Testis (tissue), 2 donors: ENCODE measurements at regions not wholly inside any gene's neighbourhood (a gene's known extent, or its start where the extent isn't known, plus 50 kb on each side); places are given as distances from the start of the nearest gene placed in this dataset.

ENCODE experiments used
- POLR2A ChIP-seq: fragments of 450-650 bp; IDR thresholded peaks from one replicate; pipeline ENCODE4 v1.6.1; 2017; ENCODE audit warnings: antibody characterized with exemption, mild to moderate bottlenecking, moderate library complexity
- TF ChIP-seq, protein P1 (sequence below), 3 experiments: fragments of 450-650 bp in 2 of 3; fragments of 200-600 bp in 1 of 3; sonication (generic) in 1 of 3; IDR thresholded peaks; one replicate each; pipeline ENCODE4 v1.5.1; 2016 to 2019; ENCODE audit warnings: antibody characterized with exemption in 3 of 3, mild to moderate bottlenecking in 2 of 3, moderate library complexity in 1 of 3

DNA sequence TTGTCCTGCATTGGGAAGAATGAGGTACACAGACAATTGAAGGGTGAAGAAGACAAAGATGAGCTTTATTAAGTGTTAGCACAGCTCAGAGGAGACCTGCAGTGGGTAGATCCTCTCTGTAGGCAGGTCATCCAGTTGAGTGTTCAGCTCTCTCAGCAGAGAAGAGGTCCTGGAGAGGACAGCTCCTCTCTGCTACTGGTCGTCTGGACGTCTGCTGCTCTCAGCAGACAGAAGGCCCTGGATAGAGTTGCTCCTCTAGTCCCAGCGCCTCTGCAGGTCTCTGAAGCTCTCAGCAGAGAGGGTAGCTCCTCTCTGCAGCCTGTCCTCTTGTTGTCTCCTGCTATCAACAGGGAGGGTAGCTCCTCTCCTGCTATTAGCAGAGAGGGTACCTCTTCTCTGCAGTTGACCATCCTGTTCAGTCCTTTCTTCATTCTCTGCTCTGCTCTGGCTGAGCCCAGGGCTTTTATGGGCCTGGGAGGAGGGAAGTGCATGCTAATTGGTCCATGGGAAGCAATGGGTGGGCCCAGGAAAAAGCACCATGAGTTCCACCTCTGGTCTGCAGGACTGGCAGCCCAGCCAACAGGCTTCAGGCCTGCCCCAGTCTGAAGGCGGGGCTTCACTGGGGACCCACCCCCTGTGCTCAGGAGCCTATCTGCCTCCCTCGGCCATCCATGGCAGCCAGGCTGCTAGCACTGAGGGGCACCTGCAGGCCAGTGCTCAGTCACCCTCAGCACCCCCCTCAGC is 54.1 kb upstream of the IBSP start:
- TF ChIP-seq, protein P1, sequence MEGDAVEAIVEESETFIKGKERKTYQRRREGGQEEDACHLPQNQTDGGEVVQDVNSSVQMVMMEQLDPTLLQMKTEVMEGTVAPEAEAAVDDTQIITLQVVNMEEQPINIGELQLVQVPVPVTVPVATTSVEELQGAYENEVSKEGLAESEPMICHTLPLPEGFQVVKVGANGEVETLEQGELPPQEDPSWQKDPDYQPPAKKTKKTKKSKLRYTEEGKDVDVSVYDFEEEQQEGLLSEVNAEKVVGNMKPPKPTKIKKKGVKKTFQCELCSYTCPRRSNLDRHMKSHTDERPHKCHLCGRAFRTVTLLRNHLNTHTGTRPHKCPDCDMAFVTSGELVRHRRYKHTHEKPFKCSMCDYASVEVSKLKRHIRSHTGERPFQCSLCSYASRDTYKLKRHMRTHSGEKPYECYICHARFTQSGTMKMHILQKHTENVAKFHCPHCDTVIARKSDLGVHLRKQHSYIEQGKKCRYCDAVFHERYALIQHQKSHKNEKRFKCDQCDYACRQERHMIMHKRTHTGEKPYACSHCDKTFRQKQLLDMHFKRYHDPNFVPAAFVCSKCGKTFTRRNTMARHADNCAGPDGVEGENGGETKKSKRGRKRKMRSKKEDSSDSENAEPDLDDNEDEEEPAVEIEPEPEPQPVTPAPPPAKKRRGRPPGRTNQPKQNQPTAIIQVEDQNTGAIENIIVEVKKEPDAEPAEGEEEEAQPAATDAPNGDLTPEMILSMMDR (IDR thresholded peaks at IDR 0.05), result no peak
- TF ChIP-seq POLR2A, result no peak
